ENCODE measurements at regions not wholly inside any gene's neighbourhood (a gene's known extent, or its start where the extent isn't known, plus 50 kb on each side); places are given as distances from the start of the nearest gene placed in this dataset.
A peak's percentile ranks its signal among the peaks of the same experiment; 100 is the strongest.

DNA sequence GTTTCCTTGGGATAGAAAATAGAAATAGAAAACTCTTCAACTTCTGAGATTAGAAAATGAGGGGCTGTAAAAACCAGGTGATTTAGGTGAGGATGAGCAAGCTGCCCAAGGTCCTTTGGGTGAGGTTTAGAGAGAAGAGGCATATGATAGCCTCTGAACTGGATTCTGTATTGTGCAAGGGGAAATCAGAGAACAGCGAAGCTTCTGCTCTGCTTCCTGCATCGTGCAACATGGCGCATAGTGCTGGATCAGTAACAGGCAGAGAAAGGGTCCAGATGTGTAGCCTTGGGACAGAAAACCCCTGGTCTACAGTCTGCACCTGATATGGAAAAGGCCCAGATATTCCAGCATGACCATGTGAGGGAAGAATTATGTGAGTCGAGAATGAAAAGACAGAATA, 121.7 kb downstream of the MBL2 start:
- DNase-seq (ENCODE audit: insufficient read length, low spot score, missing footprints), result no peak
- Histone ChIP-seq H3K4me2 (ENCODE audit: insufficient read depth, low read length) (no peak overlapping the region), H3K9me3 (ENCODE audit: low read depth, low read length) (no peaks in the 10 kb centered on the region), H3K4me3 (ENCODE audit: insufficient read depth, low read length) (no peak overlapping the region), H2AFZ (ENCODE audit: low read length) (no peak overlapping the region), H3K79me2 (ENCODE audit: insufficient read depth, low read length) (no peaks in the 10 kb centered on the region), H3K27me3 (ENCODE audit: insufficient read depth, low read length) (no peaks in the 10 kb centered on the region), H3K36me3 (ENCODE audit: insufficient read depth, low read length) (no peaks in the 10 kb centered on the region), H4K20me1 (ENCODE audit: insufficient read depth, low read length) (no peaks in the 10 kb centered on the region), H3K4me1 (ENCODE audit: insufficient read depth, low read length) (peaks cover 17% of the 10 kb centered on the region), H3K27ac (ENCODE audit: low read depth, low read length) (no peak overlapping the region)
- TF ChIP-seq, protein P1, sequence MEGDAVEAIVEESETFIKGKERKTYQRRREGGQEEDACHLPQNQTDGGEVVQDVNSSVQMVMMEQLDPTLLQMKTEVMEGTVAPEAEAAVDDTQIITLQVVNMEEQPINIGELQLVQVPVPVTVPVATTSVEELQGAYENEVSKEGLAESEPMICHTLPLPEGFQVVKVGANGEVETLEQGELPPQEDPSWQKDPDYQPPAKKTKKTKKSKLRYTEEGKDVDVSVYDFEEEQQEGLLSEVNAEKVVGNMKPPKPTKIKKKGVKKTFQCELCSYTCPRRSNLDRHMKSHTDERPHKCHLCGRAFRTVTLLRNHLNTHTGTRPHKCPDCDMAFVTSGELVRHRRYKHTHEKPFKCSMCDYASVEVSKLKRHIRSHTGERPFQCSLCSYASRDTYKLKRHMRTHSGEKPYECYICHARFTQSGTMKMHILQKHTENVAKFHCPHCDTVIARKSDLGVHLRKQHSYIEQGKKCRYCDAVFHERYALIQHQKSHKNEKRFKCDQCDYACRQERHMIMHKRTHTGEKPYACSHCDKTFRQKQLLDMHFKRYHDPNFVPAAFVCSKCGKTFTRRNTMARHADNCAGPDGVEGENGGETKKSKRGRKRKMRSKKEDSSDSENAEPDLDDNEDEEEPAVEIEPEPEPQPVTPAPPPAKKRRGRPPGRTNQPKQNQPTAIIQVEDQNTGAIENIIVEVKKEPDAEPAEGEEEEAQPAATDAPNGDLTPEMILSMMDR (IDR thresholded peaks at IDR 0.05; ENCODE audit: extremely low read depth, low read depth, low read length), result no peak

DNA sequence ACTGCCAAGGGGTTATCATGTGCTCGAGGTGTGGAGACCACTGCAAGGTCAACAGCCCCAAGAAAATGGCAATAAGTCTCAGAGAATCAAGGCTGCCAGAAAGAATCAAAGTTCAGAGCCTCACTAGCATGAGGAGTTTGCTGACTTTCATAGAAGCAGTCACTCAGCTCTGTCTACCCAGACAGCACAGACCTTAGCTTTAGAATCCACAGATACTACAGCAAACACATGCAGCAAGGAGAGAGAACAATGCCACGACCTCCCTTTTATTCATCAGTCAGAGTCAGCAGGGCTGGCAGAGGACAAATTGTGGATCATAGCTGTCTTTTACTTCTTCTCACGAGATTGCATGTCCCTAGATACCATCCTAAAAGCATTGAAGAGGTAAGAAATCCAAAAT, 121.3 kb downstream of the MBL2 start:
- no peak overlapping the region for H3K4me3 ChIP-seq (ENCODE audit: insufficient read depth, low read length)
- TF ChIP-seq, protein P1 (IDR thresholded peaks at IDR 0.05; ENCODE audit: extremely low read depth, low read depth, low read length), result no peak
- no peaks in the 10 kb centered on the region for H3K36me3 ChIP-seq (ENCODE audit: insufficient read depth, low read length)
- no peak for DNase-seq (ENCODE audit: insufficient read length, low spot score, missing footprints)
- no peak overlapping the region for H2AFZ ChIP-seq (ENCODE audit: low read length)
- no peaks in the 10 kb centered on the region for H3K27me3 ChIP-seq (ENCODE audit: insufficient read depth, low read length)
- H3K4me2 ChIP-seq (ENCODE audit: insufficient read depth, low read length), result no peak overlapping the region
- no peaks in the 10 kb centered on the region for H4K20me1 ChIP-seq (ENCODE audit: insufficient read depth, low read length)
- peaks cover 17% of the 10 kb centered on the region for H3K4me1 ChIP-seq (ENCODE audit: insufficient read depth, low read length)
- no peaks in the 10 kb centered on the region for H3K79me2 ChIP-seq (ENCODE audit: insufficient read depth, low read length)
- no peaks in the 10 kb centered on the region for H3K9me3 ChIP-seq (ENCODE audit: low read depth, low read length)
- H3K27ac ChIP-seq (ENCODE audit: low read depth, low read length), result no peak overlapping the region

DNA sequence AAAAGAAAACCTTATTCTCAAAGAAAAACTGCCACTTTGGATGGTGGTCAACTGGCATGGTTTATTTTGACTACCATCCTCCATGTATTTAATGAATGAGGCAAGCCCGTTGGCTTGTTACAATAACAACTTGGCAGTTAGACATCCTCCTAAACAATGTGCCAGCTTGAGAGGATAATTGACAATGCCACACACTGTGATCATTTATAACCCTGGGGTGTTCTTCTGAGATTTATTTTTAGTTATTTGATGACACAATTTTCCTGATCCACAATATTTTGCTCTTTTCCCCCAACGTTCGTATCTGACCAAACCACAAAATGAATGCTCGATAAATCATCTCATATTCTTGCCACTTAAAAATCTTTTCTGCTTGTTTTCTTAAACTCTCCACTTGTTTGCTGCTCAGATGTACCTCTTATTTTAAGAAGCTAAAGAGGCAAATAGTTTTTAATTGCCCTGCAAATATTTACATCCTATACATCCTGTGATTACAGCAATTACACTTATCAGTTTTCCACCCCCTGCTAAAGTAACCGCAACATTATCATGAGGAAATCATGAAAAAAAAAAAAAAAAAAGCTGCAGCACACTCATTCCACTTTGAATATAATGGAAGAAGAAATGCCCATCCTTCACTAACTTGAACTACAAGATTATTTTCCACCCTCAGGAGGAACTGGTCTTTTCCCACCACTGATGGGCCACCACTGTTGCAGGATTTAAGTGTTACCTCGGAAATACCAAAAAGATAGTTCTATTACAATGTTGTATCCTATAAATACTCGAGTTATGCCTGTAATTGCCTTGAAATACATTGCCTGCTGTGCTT, 119.9 kb downstream of the MBL2 start:
- no peaks in the 10 kb centered on the region for H3K79me2 ChIP-seq (ENCODE audit: insufficient read depth, low read length)
- peaks cover 17% of the 10 kb centered on the region for H3K4me1 ChIP-seq (ENCODE audit: insufficient read depth, low read length)
- no peaks in the 10 kb centered on the region for H3K27me3 ChIP-seq (ENCODE audit: insufficient read depth, low read length)
- H3K27ac ChIP-seq (ENCODE audit: low read depth, low read length), result peak overlapping the region; percentile 7
- no peaks in the 10 kb centered on the region for H3K36me3 ChIP-seq (ENCODE audit: insufficient read depth, low read length)
- no peaks in the 10 kb centered on the region for H3K9me3 ChIP-seq (ENCODE audit: low read depth, low read length)
- TF ChIP-seq, protein P1 (IDR thresholded peaks at IDR 0.05; ENCODE audit: extremely low read depth, low read depth, low read length), result no peak
- DNase-seq (ENCODE audit: insufficient read length, low spot score, missing footprints), result peak; percentile 13
- no peaks in the 10 kb centered on the region for H4K20me1 ChIP-seq (ENCODE audit: insufficient read depth, low read length)
- no peak overlapping the region for H3K4me3 ChIP-seq (ENCODE audit: insufficient read depth, low read length)
- H3K4me2 ChIP-seq (ENCODE audit: insufficient read depth, low read length), result peak overlapping the region; percentile 67
- no peak overlapping the region for H2AFZ ChIP-seq (ENCODE audit: low read length)

DNA sequence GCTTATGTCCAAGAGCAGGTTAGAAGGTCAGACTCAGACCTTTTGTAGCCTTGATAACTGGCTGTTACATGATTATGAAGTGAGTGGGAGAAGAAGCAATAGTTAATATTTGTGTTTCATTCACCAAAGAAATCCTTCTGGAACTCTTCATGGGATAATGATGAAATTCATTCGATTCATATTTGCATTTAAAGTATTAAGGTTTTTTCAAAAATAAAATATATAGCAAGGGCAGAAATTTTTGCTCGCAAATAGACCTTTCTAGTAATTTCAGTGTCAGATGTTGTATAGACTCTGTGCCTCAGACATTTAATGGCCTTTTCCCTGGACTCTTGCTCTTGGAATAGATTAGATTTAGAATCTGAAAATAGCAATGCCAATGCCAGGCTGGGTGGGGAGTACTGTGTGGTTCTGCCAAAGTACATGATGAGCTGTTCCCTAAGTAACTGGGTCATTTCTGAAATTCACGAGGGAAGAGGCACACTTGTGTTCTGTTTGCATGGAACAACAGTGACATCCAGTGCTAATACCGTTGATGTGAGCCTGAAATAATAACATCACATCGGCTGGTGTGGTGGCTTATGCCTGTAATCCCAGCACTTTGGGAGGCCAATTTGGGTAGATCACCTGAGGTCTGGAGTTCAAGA, 119.2 kb downstream of the MBL2 start:
- TF ChIP-seq, protein P1 (IDR thresholded peaks at IDR 0.05; ENCODE audit: extremely low read depth, low read depth, low read length), result no peak
- H3K4me2 ChIP-seq (ENCODE audit: insufficient read depth, low read length), result peak overlapping the region; percentile 67

More for the DNA sequence above, 119.2 kb downstream of the MBL2 start:
- Histone ChIP-seq H3K36me3 (ENCODE audit: insufficient read depth, low read length) (no peaks in the 10 kb centered on the region), H2AFZ (ENCODE audit: low read length) (no peak overlapping the region), H3K9me3 (ENCODE audit: low read depth, low read length) (no peaks in the 10 kb centered on the region), H3K4me3 (ENCODE audit: insufficient read depth, low read length) (no peak overlapping the region), H3K4me1 (ENCODE audit: insufficient read depth, low read length) (peaks cover 17% of the 10 kb centered on the region), H3K79me2 (ENCODE audit: insufficient read depth, low read length) (no peaks in the 10 kb centered on the region), H3K27ac (ENCODE audit: low read depth, low read length) (no peak overlapping the region), H3K27me3 (ENCODE audit: insufficient read depth, low read length) (no peaks in the 10 kb centered on the region), H4K20me1 (ENCODE audit: insufficient read depth, low read length) (no peaks in the 10 kb centered on the region)
- DNase-seq (ENCODE audit: insufficient read length, low spot score, missing footprints), result no peak
